HG02973 (cell line): ENCODE measurements at regions not wholly inside any gene's neighbourhood (a gene's known extent, or its start where the extent isn't known, plus 50 kb on each side); places are given as distances from the start of the nearest gene placed in this dataset.

Source experiments
- ATAC-seq: cut with Tn5 transposase; IDR thresholded peaks from one replicate; pipeline ENCODE4 v1.9.1; 2021; ENCODE audit warnings: moderate library complexity; ENCODE audit not compliant: unreplicated experiment

DNA sequence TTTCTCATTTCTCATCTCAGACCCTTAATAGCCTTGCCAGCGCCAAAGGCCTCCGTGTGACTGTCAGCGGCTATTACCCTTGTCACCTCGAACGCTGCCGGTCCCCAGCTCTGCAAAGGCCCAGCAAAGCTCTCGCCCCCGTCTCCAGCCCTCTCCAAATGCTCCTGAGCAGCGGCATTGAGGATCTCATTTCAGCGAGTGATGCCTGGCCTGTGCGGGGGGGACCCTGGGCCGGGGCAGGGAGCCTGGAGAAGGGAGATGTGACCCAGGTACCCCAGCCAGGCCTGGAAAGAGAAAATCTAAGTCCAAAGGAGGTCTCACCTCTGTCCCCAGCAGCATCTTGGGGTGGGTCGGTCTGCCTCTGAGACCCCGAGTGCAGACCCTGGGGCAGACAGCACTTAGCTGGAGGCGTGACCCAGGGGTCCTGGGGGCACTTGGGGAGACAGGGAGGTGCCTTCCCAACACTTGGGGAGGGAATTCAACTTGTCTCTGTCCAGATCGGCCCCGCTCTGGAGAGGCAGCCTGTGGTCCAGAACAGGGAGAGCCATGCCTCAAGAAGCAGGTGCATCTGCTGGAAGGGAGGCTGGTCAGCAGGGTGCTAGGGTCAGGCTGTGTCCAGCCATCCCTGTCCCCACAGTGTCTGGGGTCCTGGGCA, 521.3 kb downstream of the TBC1D22A start:
- no peak for ATAC-seq

GRCh38 chr22:47282851-47283250, 520.4 kb downstream of the TBC1D22A start:
- no peak for ATAC-seq

- ATAC-seq = no peak
These were observed 519.9 kb downstream of the TBC1D22A start for GRCh38 chr22:47282366-47282765.

DNA sequence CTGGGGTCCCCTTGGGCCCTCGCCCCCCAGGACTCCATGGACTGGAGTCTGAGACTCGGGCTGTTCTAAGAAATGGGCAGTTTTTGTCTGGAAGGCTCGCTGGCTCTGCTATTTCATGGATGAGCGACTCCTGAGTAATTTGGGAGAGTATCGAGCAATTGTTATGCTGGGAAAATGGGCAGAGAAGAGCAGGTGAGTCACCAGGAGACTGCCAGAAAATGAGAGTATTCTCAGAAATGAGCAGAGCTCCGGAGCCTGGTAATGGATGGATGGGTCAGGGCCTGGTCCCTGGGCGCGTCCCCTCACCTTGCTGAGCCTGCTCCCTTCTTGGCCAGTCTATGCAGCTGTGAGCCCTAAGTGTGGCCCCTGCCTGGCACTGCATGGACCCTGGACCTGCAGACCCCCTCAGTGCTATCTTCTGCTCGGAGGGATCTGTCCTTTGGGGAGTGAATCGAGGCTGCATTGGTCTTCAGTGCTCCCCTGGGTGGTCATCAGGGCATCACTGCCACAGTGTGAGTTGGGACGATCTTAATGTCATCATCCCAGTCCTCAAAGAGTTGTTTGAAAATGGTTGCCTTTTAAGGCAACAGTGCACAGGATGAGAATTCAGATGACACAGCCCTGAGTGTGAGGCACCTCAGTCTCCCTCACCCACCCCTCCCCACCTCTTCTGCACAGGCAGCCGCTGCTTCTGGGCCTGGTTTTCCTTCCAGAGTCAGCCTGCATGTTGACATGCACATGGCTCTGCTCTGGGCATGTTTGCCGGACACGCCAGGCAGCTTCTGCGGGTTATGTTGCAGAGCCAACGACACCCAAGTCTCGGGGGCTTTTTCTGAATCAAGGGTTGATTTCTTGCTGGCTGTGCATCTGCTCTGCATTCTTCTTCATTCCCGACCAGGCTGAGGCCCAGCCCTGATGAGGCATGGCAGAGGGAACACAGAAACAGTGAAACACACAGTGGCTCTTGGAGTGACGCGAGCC, 519.0 kb downstream of the TBC1D22A start:
- ATAC-seq = no peak

DNA sequence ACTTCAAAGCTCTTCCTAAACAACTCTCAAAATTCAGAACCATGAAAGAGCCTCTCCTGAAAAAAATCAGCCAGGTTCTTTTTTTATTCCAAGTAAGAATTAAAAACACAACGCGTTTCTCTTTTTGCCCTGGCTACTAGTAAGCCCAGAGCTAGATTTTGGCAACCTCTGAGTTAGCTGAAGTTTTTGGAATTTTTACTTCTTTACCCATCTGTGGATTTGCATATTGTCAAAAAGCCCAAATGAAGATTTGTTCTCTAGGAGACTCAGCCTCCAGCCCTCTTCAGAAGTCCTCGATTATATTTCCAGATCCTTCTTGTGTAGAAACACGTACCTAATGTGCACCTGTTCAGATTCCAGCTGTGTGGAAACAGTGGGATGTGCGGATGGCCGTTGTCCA, 517.9 kb downstream of the TBC1D22A start:
- no peak for ATAC-seq

DNA sequence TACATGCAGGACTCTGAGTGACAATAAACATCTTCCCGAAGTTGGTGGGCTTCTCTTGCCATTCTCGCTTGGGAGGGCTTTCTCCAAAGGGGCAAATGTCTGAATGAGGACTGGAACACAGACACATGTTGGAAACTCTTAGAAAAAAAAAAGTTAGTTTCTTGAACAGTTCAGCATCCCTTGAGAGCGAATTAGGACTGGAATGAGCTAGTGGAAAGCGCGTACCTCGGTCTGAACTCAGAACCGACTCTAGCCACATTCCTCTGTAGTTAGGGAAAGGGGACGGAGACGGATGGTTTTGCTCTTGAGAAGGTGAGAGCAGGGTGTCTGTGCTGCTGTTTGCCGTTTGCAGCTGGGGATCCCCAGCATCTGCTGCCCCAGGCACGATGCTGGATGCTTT, 517.3 kb downstream of the TBC1D22A start:
- ATAC-seq = no peak

DNA sequence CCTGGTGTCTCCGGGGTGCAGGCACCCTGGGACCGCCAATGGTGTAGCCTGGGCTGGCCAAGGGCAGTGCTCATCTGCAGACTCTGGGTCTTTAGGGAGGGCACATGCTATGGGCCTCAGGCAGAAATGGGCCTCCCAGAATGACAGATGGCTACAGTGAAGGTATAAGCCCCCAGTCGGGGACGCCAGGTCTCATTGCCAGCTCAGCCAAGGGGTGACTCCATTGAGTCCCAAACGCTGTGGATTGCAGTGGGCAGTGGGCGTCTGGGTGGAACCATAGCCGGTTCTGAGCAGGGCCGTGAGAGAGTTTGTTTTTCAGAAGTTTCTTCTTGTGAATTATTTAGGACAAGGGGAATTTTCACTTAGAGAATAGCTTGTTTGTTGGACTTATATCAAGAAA, 516.9 kb downstream of the TBC1D22A start:
- ATAC-seq = no peak

GRCh38 chr22:47278655-47279054, 516.2 kb downstream of the TBC1D22A start:
- ATAC-seq = no peak

DNA sequence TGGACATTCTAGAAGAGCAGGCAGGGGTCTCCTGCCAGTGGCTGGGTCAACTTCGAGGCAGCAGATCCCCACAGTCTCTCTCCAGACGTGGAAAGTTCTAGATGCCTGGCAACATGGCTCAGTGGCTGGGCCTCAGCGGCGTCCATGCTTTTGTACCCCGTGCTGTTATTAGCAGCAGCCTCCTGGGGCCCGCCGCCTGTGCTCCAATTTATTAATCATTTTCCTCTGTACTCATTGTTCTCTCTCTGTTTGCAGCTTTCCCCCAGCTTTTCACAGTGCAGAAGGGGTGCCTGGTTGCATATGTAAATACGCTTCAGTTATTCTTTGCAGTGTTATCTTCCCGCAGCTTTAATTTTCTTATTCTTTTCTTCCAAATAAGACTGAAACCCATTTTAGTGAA, 515.1 kb downstream of the TBC1D22A start:
- ATAC-seq = no peak

DNA sequence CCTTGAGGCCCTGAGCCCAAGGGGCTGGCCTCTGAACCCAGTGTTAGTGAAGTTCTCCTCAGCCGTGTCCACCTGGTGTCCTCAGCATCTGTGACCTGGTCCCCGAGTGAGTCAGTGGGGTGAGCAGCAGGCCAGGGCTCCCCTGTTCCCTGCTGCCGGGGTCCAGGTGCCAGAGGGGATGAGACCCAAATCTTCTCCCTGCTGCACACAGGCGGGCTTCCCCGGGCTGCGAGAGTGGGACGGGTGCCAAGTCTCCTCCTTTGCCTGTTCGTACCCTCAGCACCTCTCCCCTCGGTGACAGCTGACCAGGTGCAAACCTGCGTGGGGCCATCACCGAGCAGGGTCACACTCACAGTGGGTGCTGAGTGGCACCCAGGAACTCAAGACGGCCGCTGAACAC, 514.5 kb downstream of the TBC1D22A start:
- no peak for ATAC-seq

DNA sequence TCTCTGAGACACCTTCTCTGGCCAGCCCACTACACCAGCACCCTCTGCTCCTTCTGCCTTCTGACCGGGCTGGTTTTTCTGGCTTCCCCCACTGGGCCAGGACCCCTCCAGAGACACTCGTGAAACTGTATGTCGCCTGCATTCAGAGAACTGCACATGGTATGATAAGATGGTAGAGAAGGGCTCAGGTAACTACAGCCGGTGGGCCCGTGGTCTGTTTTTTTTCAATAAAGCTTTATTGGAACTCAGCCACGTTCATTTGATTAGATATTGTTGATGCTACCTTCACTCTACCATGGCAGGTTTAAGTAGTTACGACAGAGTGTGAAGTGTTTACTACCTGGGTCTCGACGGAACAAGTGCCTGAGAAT, 514.0 kb downstream of the TBC1D22A start:
- no peak for ATAC-seq

GRCh38 chr22:47275605-47276449, 513.4 kb downstream of the TBC1D22A start:
- ATAC-seq = no peak

DNA sequence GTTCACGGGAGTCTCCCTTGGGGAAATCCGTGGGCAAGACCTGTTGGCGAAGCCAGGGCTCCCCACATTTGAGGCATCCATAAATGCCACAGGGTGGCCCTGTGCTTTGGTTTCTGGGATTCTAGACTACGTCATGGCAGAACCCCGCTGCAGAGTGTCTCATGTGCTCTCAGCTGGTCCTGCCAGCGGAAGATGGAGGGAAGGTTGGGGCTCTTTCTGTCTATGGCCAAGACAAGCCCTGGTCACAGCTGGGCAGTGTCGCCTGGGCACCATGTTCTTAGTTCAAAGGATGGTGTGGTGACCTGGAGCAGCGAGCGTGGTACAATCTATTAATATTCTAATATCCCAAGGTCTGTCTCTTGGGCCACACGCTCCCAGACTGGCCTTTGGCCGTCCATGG, 511.7 kb downstream of the TBC1D22A start:
- ATAC-seq = no peak

- no peak for ATAC-seq
These were observed 508.1 kb downstream of the TBC1D22A start for GRCh38 chr22:47270463-47271135.

GRCh38 chr22:47269516-47270088, 507.2 kb downstream of the TBC1D22A start:
- no peak for ATAC-seq

GRCh38 chr22:47267513-47268282, 505.2 kb downstream of the TBC1D22A start:
- no peak for ATAC-seq

GRCh38 chr22:47266329-47266728, 503.9 kb downstream of the TBC1D22A start:
- ATAC-seq = no peak

DNA sequence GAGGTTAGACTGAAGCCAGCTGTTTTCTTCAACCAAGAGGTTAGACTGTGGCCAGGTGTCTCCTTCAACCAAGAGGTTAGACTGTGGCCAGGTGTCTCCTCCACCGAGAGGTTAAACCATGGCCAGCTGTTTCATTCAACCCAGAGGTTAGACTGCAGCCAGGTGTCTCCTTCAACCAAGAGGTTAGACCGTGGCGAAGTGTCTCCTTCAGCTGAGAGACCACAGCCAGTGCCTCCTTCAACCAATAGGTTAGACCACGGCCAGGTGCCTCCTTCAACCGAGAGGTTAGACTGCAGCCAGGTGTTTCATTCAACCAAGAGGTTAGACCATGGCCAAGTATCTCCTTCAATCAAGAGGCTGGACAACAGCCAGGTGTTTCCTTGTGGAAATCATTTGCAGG, 498.1 kb downstream of the TBC1D22A start:
- no peak for ATAC-seq

- no peak for ATAC-seq
These were observed 497.5 kb downstream of the TBC1D22A start for GRCh38 chr22:47259990-47260389.

DNA sequence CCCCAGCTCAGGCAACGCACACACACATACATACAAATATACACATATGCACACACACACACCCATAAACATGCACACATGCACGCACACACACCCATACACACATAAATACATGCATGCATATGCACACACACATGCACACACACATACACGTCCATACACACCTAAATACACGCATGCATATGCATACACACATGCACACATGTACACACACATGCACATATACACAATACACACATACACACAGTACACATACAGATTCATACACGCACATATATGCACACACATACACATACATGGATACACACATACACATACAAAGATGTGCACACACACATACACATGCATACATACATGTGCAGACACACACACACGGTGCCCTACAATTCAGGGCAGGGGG, 496.6 kb downstream of the TBC1D22A start:
- no peak for ATAC-seq
